ENCODE measurements at regions not wholly inside any gene's neighbourhood (a gene's known extent, or its start where the extent isn't known, plus 50 kb on each side); places are given as distances from the start of the nearest gene placed in this dataset.

GRCh38 chr22:22111983-22112382, 129.4 kb upstream of the TOP3B start:
- no peak for DNase-seq (ENCODE audit: low read depth)
- H3K4me3 ChIP-seq (ENCODE audit: low read depth, low read length), result no peak overlapping the region
- no peak for TF ChIP-seq CTCF (IDR thresholded peaks at IDR 0.05; ENCODE audit: insufficient read depth, low read depth, low read length)

GRCh38 chr22:22111267-22111751, 128.7 kb upstream of the TOP3B start:
- no peak for TF ChIP-seq CTCF (IDR thresholded peaks at IDR 0.05; ENCODE audit: insufficient read depth, low read depth, low read length)
- DNase-seq (ENCODE audit: low read depth), result peak; percentile 30

DNA sequence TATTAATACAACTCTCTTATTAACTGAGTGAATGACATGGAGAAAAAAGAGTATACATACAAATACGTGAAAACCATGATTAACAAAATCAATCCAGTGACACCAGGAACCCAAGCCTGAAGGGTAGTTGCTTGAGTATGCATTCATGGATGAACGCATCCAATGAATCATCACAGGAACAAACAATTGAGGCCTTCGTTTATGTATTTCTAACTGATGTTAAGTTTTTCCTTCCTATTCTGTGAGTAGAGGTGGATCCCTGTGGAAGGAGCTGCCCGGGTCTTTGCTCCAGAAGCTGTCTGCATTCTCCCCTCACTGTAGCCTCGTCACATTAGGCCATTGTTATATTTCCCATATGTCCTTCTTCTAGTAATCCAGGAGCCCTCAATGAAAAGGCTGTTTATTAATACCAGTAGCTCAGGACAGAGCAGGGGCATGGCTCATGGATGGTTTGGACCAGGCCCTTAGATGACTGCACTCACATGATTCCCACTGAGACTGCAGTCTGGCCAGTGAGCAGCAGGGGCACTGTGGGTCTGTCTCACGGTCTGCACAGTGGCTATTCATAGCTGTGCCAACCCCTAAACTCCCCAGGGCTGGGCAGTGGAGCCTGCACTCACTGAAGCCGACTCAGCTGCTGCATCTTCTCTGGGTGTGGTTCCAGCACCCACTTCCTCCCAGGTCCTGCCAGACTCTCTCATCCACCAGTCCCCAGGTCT, 128.1 kb upstream of the TOP3B start:
- peak; percentile 63 for TF ChIP-seq CTCF (IDR thresholded peaks at IDR 0.05; ENCODE audit: insufficient read depth, low read depth, low read length)
- no peak overlapping the region for H3K4me3 ChIP-seq (ENCODE audit: low read depth, low read length)
- peak; percentile 25 for DNase-seq (ENCODE audit: low read depth)

More at GRCh38 chr22:22111267-22111751, 128.7 kb upstream of the TOP3B start:
- H3K4me3 ChIP-seq (ENCODE audit: low read depth, low read length), result no peak overlapping the region

GRCh38 chr22:22109693-22110466, 127.3 kb upstream of the TOP3B start:
- H3K4me3 ChIP-seq (ENCODE audit: low read depth, low read length), result no peak overlapping the region
- TF ChIP-seq CTCF (IDR thresholded peaks at IDR 0.05; ENCODE audit: insufficient read depth, low read depth, low read length), result no peak
- no peak for DNase-seq (ENCODE audit: low read depth)

GRCh38 chr22:22106855-22107254, 124.3 kb upstream of the TOP3B start:
- H3K4me3 ChIP-seq (ENCODE audit: low read depth, low read length), result no peak overlapping the region
- DNase-seq (ENCODE audit: low read depth), result no peak
- no peak for TF ChIP-seq CTCF (IDR thresholded peaks at IDR 0.05; ENCODE audit: insufficient read depth, low read depth, low read length)

GRCh38 chr22:22105364-22105763, 122.8 kb upstream of the TOP3B start:
- TF ChIP-seq CTCF (IDR thresholded peaks at IDR 0.05; ENCODE audit: insufficient read depth, low read depth, low read length), result no peak

More at GRCh38 chr22:22105364-22105763, 122.8 kb upstream of the TOP3B start:
- H3K4me3 ChIP-seq (ENCODE audit: low read depth, low read length), result no peak overlapping the region
- DNase-seq (ENCODE audit: low read depth), result no peak

Measured in fibroblast of villous mesenchyme (primary cell).